ENCODE measurements at regions not wholly inside any gene's neighbourhood (a gene's known extent, or its start where the extent isn't known, plus 50 kb on each side); places are given as distances from the start of the nearest gene placed in this dataset.
"Not testable (repeated sequence)": the region's sequence is repeated elsewhere in the genome, so short reads cannot be mapped to it uniquely, and the experiment has no call there.

GRCh38 chr2:175796422-175796821 lies 205.6 kb downstream of the LNPK start:
- TF ChIP-seq CTCF, POLR2A (IDR thresholded peaks at IDR 0.05): not testable (repeated sequence)
